NCI-H2107 treated with DMSO at 0.1 percent for 48 hours (cell line): ENCODE measurements at regions not wholly inside any gene's neighbourhood (a gene's known extent, or its start where the extent isn't known, plus 50 kb on each side); places are given as distances from the start of the nearest gene placed in this dataset.

ENCODE experiments used
- DNase-seq: peaks from one replicate; lab custom pipeline; 2025; ENCODE audit not compliant: unreplicated experiment; lab: John Stamatoyannopoulos, UW

DNA sequence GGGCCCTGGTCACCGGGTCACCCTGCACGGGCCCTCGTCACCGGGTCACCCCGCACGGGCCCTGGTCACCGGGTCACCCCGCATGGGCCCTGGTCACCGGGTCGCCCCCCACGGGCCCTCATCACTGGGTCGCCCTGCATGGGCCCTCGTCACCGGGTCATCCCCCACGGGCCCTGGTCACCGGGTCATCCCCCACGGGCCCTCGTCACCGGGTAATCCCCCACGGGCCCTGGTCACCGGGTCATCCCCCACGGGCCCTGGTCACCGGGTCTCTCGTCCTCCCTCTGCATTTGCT lies 77.6 kb downstream of the RIPK4 start:
- DNase-seq = no peak

DNA sequence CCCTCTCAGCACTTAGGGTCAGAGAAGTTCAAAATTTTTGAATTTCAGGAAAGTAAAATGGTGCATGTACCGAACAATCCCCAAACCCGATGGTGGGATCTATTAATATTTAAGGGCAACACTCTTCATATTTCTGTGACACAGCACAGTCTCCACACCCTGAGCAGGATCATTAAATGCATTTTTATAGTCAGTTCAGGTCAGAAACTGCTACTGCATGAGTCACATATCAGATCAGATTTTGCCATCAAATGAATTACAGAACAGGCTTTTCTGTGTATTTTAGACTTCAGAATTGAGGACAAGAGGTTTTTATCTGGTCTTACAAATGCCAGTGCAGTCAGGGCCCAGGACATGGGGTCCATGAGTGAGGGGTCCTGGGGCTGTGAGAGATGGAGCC lies 79.2 kb downstream of the RIPK4 start:
- DNase-seq = no peak

DNA sequence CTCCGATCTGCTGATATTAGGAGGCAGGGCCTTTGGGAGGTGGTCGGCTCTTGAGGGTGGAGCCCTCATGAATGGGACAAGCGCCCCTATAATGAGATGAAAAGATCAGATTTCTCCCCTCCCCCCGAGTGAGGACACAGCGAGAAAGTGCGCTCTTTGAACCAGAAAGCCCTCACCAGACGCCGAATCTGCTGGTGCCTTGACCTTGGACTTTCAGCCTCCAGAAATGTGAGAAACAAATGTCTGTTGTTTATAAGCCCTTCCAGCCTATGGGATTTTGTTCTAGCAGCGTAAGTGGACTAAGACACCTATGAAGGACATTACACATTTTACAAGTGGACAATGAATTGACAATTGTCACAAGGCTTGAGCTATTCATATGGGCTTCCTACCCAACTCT lies 80.2 kb downstream of the RIPK4 start:
- DNase-seq = no peak

DNA sequence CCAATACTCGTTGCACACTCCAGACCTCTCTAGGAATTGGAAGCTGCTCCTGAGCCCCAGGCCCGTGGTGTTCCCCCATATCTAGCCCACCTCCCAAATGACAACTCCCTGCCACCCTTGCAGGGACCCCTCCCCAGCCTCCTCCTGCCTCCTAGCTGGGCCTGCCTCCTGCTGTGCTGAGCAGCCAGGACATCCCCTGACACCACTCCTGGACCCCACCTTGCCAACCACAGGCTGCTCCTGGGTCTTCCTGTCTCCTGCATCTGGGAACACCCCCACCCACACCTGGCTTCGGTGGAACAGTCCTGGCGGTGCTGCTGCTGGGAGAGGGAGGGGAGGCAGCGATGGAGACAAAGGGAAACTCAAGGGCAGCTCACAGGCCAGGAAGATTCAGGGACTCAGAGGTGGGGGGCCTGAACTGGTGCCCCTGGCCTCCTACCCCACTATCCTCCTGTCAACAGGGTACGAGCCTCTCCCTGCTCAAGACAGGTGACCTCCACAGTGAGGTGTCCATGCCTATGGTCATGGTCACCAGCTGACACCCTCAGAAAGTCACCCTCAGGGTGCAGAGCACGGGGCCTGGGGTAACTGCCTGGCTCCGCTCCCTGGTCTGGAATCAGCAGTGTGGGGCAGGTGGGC lies 81.2 kb downstream of the RIPK4 start:
- DNase-seq = no peak

DNA sequence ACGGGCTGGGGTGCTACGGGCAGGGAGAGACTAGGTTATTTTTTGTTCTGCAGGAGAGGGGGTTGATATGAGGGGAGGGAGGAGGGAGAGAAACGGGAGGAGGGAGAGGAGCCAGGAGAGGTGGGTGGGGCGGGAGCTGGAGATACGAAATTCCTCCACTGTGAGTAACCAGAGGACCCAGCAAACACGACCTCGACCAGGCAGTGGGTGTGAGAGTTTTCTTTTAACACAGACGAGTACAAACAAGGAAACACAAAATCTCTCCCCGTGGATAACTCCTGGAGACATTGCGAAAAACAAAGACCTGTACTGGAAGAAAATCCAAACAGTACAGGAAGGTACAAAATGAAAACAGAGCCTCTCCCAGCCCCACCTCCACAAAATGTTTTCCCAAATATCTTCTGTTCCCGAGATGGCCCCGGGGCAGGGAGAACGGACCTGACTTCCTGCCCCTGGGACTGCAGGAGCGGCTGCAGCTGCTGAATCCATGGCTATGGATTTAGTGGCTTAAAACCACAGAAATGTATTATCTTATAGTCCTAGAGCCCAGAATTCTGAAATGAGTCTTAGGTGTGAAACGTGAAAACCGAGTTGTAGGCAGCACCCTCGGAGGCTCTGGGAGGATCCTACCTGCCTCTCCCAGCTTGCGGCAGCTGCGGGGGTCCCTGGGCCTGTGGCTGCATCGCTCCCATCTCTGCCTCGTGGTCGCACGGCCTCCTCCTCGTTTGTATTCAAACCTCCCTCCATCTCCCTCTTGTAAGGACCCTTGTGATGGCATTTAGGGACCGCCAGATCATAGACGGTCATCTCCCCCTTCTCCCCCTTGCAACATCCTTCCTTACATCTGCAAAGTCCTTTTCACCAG lies 82.2 kb downstream of the RIPK4 start:
- DNase-seq = no peak

DNA sequence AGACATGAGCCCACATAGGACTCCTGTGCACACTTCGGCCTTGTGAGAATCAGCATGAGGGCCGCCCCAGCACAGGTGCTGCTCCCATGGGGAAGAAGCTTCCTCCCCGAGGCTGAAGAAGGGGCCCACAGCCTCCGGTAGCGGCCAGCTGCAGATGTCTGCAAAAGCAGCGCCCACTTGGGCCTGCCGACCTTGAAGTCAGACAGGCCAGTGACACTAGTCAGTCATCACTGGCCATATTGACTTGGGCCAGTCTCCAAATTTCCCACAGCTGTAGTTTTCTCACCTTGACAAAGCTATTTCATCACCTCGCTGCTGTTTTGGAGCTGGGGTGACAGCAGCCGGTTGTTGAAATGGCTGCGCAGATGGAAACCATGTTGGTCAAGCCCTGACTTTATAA lies 83.0 kb downstream of the RIPK4 start:
- no peak for DNase-seq

DNA sequence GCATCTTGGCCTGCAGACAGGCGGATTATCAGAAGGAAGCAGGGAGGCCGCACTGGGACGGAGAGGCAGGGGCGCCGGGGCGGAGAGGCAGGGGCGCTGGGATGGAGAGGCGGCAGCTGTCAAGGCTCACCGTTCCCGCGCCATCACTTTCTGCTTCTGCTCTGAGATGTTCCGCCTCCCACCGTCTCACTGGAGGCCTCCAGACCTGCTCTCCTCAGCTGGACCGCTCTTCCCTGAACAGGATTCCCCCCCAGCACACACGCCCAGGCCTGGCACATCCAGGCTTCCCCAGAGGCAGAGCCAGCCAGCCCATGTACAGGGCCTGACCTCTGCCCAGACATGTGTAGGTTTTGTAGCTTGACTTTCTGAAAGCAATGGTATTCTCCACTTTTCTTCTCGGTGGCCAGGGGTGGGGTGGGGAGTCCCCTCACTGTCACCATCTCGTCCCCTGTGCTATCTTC lies 84.1 kb downstream of the RIPK4 start:
- no peak for DNase-seq

DNA sequence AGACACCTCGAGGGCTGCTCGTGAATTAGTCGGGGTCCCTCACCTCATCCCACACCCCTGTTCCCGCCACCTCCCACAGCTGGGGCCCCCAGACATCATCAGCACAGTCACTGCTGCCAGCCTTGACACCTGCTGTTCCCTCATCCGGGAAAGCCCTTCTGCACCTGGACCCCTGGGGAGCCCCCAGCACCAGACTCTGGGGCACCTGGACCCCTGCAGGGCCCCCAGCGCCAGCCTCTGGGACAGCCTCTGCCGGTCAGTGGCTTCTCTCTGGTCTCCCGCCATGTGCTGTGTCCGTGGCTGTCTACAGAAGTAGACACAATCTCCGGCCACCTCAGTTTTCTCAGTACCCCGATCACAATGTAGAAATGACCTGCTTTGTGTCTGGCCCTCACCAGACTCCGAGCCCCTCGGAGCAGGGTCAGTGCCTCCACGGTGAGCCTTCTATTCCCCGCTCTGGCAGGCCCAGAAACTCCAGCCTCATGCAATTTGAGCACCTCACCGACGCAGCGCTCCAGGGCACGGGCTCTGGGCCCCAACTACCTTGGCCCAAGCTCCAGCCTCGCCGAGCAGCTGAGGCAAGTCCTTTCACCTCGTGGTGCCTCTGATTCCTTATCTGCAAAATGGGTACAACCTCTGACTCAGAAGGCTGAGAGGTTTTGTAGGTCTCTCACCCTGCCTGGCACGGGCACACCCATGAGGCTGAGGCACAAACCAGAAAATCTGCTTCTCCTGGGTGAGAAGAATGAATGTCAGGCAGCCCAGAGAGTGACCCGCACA lies 84.7 kb downstream of the RIPK4 start:
- no peak for DNase-seq

DNA sequence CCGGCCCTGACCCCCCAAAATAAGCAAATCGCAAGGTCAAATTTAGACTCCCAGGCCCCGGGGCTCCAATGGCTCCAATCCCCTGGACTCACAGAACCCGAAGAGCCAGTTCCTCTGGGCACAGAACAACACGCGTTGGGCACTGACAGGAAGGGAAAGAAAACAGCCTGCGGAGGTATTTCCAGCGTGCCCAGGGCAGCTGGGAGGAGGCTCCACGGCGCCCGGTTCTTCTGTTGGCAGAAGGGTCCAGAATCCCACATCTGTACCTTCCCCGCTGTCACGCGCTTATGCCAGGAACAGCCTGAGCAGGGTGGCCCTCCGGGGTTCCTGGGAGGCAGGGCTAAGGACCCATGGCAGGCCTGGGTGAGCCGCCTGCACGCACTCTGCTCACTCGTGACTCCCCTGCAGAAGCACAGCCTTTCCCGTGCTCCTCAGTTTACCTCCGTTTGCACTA lies 85.5 kb downstream of the RIPK4 start:
- no peak for DNase-seq

DNA sequence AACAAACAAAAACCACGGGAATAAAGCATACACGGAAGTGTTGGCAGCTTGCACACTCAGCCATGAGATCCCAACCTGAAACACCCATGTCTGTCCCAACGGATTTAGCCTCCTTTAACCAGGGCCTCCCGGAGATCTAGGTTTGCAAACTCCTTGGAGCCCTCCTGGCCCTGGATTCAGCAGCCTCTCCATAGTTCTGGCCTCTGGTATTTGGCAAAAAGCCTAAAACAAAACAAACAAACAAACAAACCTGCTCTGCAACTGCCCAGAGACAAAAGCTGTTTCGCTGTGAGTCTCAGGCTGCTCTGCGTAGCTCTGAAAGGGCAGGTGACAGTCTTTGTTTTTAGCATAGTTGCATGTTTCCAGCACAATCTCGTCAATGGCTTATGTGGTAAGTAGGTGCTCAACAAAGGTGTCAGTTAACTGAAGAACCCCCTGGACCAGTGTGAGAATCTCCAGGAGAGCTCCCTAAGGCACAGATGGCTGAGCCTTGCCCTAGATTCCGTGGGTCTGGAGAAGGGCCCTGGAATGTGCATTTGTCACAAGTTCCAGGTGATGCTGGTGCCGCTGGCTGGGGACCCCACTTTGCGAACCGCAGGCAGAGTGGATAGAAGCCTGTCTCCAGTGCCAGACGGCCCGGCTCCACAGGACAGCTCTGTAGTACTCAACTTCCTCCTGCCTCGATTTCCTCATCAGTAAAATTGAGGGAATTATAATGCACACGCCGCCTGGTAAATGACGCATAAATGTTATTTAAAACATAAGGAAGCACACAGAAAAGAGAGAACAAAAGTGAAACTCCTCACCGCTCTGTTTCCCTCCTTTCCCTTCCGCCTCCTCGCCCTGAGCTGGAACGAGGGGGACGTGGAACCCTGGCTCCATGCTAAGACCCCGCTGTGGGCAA lies 86.2 kb downstream of the RIPK4 start:
- peak; percentile 37 for DNase-seq

DNA sequence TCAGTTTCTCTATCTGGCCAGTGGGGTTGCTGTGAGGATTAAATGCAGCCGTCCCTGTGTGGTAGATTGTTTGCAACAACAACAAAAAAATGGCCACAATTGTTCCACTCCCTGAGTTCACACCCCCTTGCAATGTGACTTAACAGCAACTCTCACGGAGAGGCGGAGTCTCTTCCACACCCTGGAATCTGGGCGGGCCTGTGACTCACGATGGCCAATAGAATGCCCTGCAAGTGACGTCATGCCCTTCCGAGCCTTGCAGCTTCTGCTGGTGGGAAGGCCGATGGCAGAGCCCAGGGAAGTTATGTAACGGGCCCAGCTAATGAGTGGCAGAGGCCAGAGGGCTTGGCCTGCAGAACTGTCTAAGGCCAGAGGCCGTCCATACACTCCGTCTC lies 87.9 kb downstream of the RIPK4 start:
- peak; percentile 17 for DNase-seq

DNA sequence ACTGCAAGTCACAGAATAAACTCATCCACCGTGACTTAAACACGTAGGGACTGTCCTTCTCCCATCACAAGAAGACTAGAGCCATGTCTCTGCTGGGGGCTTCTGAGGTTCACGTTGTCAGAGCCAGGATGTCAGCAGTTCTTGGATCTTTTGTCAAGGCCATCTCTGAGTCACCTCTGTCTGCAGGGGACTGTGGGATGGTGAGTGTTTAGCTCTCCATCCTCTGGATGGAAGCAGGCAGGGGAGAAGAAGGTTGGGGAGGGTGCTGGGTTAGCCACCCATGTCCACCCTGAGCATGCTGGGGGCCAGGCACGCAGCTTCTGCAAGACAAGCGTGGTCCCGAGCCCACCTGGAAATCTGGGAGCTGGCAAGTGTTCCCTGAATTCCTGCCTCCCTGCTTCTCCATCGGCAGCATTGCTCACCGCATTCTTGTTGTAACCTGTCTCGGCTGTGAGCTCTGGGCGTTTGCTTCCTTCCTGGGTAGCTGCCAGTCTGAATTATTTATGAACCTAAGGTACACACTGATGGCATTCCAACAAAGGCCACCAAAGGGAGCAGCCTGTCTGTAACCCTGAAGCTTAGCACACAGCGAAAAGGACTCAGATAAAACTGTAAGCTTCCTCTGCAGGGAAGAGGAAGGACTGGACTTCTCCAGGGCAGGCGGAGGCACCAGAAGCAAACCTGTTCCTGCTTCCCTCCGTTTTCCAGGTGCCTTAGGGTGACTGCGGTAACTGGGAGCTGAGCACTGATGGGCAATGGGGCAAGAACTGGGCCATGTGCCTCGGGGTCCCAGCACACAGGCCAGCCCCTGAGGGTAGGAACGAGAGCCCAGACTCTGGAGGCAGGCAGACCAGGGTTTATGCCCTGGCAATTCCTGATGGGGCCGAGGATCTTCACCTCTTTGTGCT lies 88.6 kb downstream of the RIPK4 start:
- peak; percentile 12 for DNase-seq

DNA sequence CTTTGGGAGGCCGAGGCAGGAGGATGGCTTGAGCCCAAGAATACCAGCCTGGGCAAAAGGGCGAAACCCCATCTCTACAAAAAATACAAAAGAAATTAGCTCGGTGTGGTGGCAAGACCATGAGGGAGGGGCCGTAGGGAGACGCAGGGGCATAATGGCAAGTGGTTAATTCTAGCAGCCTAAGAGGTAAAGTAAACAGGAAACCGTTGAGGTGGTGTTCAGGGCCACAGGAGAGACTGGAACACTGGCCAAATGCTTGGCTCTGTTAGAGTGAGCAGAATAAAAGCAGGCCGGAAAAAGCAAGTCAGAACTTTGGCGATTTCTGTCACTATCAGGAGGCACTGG lies 89.2 kb downstream of the RIPK4 start:
- peak; percentile 3 for DNase-seq

DNA sequence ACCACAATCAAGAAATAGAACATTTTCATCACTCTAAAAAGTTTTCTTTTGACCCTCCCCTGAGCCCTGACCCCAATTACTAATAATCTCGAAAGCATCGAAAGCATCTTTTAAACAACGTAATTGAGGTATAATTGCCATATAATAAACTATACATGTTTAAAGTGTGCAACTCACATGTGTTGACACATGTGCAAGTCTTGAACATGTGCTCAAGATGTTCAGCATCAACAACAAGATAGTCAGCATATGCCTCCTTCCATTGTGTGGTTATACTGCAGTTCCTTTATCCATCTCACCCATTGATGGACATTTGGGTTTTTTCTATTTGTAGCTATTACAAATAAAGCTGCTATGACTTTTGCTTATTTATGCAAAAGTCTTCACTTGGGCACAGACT lies 90.7 kb downstream of the RIPK4 start:
- DNase-seq = no peak

DNA sequence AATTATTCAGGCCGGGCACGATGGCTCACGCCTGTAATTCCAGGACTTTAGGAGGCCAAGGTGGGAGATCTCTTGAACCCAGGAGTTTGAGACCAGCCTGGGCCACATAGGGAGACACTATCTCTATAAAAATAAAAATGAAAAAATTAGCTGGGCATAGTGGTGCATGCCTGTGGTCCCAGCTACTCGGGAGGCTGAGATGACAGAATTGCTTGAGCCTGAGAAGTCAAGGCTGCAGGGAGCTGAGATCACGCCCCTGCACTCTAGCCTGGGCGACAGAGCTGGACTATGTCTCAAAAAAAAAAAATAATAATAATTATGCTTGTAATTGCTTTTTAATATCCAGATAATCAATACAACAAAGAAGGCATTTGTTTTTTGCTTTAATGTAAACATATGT lies 91.3 kb downstream of the RIPK4 start:
- DNase-seq = no peak

DNA sequence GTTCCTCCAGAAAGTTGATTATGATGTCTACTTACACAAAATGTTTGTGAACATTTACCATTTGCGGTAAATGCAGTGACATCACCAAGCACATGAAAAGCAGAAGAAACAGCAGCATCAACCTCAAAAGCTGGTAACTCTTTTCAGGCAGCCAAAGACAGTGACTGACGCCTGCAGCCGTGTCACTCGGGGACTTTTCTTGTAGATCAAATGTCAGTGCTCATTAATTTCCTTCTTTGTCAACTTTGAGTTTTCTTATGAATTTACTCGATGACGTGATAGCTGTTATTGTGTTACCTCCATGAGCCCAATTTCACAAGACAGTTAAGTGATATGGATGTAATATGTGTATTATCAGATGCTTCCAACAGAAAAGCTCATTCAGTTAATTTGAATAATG lies 92.5 kb downstream of the RIPK4 start:
- no peak for DNase-seq

DNA sequence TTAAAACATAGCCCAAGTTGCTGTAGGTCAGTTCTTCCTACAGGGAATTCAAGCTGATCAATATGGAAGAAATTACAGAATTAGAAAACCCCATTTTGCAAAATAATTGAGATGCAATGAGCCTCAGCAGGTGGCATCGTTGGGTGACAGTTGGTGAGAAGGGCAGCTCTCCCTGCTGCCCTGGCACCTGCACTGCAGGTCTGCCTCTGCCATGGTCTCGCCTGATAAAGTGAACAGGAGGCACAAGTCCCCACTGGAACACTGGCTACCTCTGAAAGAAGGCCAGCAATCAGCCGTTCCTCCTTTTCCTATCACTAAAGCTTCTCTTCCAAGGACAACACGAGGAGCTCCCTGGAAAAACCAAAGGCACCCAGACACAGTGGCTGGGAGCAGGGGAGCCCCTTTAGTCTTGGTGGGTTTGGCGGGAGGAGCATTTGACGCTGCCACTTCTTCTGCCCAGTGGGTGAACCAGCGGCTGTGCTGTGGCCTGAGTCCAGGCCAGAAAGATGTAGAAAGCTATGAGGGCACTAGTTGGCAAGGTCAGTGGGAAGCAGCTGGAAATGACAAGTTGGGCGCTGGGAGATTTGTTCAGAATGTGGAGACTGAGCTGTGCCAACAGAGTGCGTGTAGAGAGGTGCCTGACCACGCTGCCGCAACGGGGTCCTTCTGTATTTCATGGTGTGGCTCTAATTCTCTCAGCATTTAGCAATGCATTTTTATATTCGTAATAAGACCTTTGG lies 93.1 kb downstream of the RIPK4 start:
- no peak for DNase-seq

DNA sequence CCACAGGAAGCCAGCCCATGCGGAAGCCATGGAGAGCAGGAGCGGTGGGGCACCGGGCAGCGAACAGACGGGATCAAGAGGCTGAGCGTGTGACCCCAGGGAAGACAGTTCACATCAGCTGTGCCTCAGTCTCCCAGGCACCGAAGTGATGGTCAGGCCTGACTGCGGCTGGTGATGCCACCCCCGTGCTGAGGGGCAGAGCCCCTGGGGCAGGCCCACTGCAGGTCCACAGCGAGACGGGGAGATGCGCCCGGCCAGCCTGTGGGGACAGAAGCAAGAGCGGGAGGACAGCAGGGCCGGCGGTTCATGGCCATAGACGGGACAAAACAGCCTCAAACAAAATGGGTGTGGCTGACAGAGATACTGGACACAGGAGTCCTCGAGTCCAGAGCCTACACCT lies 93.8 kb downstream of the RIPK4 start:
- no peak for DNase-seq

DNA sequence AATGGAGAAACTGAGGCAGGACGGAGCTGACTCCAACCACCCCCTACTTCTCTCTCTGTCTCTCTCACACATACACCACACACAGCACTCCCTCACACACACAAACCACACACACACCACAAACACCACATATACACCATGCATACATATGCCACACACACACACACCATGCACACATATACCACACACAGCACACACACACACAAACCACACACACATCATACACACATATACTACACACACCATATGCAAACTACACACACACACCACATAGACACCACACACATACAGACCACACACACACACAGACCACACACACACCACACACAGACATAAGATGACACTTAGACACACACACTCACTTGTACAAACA lies 94.3 kb downstream of the RIPK4 start:
- no peak for DNase-seq
